ENCODE measurements at regions not wholly inside any gene's neighbourhood (a gene's known extent, or its start where the extent isn't known, plus 50 kb on each side); places are given as distances from the start of the nearest gene placed in this dataset.

DNA sequence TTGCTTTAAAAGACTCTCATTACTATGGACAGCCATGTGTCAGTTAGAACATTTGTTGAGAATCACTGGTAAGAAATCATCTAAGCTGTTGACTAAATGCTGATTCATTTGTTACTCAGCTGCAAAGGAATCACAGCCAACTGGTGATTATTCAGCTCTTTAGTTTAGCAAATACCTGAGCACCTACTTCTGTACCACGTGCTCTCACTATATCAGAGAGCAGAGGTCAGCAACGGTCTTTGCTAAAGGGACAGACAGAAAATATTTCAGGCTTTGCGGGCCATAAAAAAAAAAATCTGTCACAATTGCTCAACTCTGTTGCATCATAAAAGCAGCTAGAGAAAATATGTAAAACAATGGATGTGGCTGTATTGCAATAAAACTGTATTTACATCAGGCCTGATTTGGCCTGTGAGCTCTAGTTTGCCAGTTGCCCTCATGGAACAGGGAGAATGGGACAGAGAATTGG lies 377.6 kb downstream of the DNAH5 start:
- no peaks in the 10 kb centered on the region for H3K36me3 Mint-ChIP-seq
- CTCF ChIA-PET, result no interaction called here
- H3K4me1 Mint-ChIP-seq, result no peaks in the 10 kb centered on the region
- POLR2A ChIA-PET, result interaction anchor here (0.8 kb wide), 1 partner anchor 202 kb away, joined by 3 read pairs; no protein-coding TSS in a partner anchor
- H3K27ac Mint-ChIP-seq, result no peak overlapping the region
- no peak overlapping the region for H3K4me3 Mint-ChIP-seq
- DNase-seq (ENCODE audit: low spot score) (no peak), ATAC-seq (no peak)
- TF ChIP-seq ZNF138 (CRISPR knock-in tag; conservative IDR thresholded peaks at IDR 0.05), result no peak
- TF ChIP-seq PRRX2 (CRISPR knock-in tag; IDR thresholded peaks at IDR 0.05), result no peak
- no peak for TF ChIP-seq RELA (CRISPR knock-in tag; IDR thresholded peaks at IDR 0.05; ENCODE audit: borderline replicate concordance)
- TF ChIP-seq, protein P1, sequence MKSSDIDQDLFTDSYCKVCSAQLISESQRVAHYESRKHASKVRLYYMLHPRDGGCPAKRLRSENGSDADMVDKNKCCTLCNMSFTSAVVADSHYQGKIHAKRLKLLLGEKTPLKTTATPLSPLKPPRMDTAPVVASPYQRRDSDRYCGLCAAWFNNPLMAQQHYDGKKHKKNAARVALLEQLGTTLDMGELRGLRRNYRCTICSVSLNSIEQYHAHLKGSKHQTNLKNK (CRISPR knock-in tag; IDR thresholded peaks at IDR 0.05), result no peak
- no peak for TF ChIP-seq JUN (CRISPR knock-in tag; IDR thresholded peaks at IDR 0.05)
- TF ChIP-seq ZNF232 (CRISPR knock-in tag; IDR thresholded peaks at IDR 0.05), result no peak
- TF ChIP-seq, protein P2, sequence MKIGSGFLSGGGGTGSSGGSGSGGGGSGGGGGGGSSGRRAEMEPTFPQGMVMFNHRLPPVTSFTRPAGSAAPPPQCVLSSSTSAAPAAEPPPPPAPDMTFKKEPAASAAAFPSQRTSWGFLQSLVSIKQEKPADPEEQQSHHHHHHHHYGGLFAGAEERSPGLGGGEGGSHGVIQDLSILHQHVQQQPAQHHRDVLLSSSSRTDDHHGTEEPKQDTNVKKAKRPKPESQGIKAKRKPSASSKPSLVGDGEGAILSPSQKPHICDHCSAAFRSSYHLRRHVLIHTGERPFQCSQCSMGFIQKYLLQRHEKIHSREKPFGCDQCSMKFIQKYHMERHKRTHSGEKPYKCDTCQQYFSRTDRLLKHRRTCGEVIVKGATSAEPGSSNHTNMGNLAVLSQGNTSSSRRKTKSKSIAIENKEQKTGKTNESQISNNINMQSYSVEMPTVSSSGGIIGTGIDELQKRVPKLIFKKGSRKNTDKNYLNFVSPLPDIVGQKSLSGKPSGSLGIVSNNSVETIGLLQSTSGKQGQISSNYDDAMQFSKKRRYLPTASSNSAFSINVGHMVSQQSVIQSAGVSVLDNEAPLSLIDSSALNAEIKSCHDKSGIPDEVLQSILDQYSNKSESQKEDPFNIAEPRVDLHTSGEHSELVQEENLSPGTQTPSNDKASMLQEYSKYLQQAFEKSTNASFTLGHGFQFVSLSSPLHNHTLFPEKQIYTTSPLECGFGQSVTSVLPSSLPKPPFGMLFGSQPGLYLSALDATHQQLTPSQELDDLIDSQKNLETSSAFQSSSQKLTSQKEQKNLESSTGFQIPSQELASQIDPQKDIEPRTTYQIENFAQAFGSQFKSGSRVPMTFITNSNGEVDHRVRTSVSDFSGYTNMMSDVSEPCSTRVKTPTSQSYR (CRISPR knock-in tag; IDR thresholded peaks at IDR 0.05), result no peak
- TF ChIP-seq, protein P3, sequence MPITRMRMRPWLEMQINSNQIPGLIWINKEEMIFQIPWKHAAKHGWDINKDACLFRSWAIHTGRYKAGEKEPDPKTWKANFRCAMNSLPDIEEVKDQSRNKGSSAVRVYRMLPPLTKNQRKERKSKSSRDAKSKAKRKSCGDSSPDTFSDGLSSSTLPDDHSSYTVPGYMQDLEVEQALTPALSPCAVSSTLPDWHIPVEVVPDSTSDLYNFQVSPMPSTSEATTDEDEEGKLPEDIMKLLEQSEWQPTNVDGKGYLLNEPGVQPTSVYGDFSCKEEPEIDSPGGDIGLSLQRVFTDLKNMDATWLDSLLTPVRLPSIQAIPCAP (CRISPR knock-in tag; IDR thresholded peaks at IDR 0.05), result no peak
- no peak for TF ChIP-seq ATF1 (CRISPR knock-in tag; IDR thresholded peaks at IDR 0.05)
- TF ChIP-seq ZNF263 (CRISPR knock-in tag; IDR thresholded peaks at IDR 0.05; ENCODE audit: low read depth), result no peak
- TF ChIP-seq, protein P4, sequence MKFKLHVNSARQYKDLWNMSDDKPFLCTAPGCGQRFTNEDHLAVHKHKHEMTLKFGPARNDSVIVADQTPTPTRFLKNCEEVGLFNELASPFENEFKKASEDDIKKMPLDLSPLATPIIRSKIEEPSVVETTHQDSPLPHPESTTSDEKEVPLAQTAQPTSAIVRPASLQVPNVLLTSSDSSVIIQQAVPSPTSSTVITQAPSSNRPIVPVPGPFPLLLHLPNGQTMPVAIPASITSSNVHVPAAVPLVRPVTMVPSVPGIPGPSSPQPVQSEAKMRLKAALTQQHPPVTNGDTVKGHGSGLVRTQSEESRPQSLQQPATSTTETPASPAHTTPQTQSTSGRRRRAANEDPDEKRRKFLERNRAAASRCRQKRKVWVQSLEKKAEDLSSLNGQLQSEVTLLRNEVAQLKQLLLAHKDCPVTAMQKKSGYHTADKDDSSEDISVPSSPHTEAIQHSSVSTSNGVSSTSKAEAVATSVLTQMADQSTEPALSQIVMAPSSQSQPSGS (CRISPR knock-in tag; IDR thresholded peaks at IDR 0.05; ENCODE audit: borderline replicate concordance, low read depth), result no peak
- no peak for TF ChIP-seq FOXP1 (CRISPR knock-in tag; IDR thresholded peaks at IDR 0.05; ENCODE audit: borderline replicate concordance)
- no peak for TF ChIP-seq ZNF396 (CRISPR knock-in tag; IDR thresholded peaks at IDR 0.05; ENCODE audit: borderline replicate concordance)
- TF ChIP-seq, protein P5, sequence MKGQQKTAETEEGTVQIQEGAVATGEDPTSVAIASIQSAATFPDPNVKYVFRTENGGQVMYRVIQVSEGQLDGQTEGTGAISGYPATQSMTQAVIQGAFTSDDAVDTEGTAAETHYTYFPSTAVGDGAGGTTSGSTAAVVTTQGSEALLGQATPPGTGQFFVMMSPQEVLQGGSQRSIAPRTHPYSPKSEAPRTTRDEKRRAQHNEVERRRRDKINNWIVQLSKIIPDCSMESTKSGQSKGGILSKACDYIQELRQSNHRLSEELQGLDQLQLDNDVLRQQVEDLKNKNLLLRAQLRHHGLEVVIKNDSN (CRISPR knock-in tag; IDR thresholded peaks at IDR 0.05), result no peak
- TF ChIP-seq, protein P6, sequence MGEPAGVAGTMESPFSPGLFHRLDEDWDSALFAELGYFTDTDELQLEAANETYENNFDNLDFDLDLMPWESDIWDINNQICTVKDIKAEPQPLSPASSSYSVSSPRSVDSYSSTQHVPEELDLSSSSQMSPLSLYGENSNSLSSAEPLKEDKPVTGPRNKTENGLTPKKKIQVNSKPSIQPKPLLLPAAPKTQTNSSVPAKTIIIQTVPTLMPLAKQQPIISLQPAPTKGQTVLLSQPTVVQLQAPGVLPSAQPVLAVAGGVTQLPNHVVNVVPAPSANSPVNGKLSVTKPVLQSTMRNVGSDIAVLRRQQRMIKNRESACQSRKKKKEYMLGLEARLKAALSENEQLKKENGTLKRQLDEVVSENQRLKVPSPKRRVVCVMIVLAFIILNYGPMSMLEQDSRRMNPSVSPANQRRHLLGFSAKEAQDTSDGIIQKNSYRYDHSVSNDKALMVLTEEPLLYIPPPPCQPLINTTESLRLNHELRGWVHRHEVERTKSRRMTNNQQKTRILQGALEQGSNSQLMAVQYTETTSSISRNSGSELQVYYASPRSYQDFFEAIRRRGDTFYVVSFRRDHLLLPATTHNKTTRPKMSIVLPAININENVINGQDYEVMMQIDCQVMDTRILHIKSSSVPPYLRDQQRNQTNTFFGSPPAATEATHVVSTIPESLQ (CRISPR knock-in tag; IDR thresholded peaks at IDR 0.05), result no peak
- peaks cover 27% of the 10 kb centered on the region for H3K9me3 Mint-ChIP-seq
- no peaks in the 10 kb centered on the region for H3K27me3 Mint-ChIP-seq (ENCODE audit: low read depth)

DNA sequence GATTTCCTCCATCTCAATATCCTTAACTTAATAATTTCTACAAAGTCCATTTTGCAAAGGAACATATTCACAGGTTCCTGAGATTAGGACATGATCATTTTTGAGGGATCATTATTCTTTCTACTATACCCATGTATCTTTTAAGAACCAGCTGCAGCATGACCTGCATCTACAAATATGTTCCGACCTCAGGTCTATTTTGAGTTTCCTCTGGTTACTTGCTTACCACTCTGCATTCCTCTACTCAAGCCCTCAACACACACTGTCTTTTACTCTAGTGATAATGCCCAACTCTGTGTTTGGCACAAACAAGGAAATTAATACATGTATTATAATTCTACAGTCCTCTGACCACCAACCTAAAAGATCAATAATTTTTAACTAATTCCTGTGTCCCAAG lies 386.1 kb downstream of the DNAH5 start:
- H3K4me1 Mint-ChIP-seq, result no peaks in the 10 kb centered on the region
- ATAC-seq, result no peak
- no peaks in the 10 kb centered on the region; the same call in 1 of the 2 replicates for H3K27me3 Mint-ChIP-seq (ENCODE audit: low read depth)
- DNase-seq (ENCODE audit: low spot score), result no peak
- no peak overlapping the region for H3K4me3 Mint-ChIP-seq
- ChIA-PET POLR2A (no interaction called here), CTCF (no interaction called here)
- peaks cover 10% of the 10 kb centered on the region for H3K9me3 Mint-ChIP-seq
- no peak overlapping the region for H3K27ac Mint-ChIP-seq
- H3K36me3 Mint-ChIP-seq, result no peaks in the 10 kb centered on the region
- TF ChIP-seq RELA (CRISPR knock-in tag; IDR thresholded peaks at IDR 0.05; ENCODE audit: borderline replicate concordance), result no peak
- TF ChIP-seq, protein P2 (CRISPR knock-in tag; IDR thresholded peaks at IDR 0.05), result no peak
- TF ChIP-seq, protein P7, sequence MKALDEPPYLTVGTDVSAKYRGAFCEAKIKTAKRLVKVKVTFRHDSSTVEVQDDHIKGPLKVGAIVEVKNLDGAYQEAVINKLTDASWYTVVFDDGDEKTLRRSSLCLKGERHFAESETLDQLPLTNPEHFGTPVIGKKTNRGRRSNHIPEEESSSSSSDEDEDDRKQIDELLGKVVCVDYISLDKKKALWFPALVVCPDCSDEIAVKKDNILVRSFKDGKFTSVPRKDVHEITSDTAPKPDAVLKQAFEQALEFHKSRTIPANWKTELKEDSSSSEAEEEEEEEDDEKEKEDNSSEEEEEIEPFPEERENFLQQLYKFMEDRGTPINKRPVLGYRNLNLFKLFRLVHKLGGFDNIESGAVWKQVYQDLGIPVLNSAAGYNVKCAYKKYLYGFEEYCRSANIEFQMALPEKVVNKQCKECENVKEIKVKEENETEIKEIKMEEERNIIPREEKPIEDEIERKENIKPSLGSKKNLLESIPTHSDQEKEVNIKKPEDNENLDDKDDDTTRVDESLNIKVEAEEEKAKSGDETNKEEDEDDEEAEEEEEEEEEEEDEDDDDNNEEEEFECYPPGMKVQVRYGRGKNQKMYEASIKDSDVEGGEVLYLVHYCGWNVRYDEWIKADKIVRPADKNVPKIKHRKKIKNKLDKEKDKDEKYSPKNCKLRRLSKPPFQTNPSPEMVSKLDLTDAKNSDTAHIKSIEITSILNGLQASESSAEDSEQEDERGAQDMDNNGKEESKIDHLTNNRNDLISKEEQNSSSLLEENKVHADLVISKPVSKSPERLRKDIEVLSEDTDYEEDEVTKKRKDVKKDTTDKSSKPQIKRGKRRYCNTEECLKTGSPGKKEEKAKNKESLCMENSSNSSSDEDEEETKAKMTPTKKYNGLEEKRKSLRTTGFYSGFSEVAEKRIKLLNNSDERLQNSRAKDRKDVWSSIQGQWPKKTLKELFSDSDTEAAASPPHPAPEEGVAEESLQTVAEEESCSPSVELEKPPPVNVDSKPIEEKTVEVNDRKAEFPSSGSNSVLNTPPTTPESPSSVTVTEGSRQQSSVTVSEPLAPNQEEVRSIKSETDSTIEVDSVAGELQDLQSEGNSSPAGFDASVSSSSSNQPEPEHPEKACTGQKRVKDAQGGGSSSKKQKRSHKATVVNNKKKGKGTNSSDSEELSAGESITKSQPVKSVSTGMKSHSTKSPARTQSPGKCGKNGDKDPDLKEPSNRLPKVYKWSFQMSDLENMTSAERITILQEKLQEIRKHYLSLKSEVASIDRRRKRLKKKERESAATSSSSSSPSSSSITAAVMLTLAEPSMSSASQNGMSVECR (CRISPR knock-in tag; IDR thresholded peaks at IDR 0.05; ENCODE audit: borderline replicate concordance), result no peak
- TF ChIP-seq, protein P8, sequence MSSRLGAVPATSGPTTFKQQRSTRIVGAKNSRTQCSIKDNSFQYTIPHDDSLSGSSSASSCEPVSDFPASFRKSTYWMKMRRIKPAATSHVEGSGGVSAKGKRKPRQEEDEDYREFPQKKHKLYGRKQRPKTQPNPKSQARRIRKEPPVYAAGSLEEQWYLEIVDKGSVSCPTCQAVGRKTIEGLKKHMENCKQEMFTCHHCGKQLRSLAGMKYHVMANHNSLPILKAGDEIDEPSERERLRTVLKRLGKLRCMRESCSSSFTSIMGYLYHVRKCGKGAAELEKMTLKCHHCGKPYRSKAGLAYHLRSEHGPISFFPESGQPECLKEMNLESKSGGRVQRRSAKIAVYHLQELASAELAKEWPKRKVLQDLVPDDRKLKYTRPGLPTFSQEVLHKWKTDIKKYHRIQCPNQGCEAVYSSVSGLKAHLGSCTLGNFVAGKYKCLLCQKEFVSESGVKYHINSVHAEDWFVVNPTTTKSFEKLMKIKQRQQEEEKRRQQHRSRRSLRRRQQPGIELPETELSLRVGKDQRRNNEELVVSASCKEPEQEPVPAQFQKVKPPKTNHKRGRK (CRISPR knock-in tag; IDR thresholded peaks at IDR 0.05; ENCODE audit: borderline replicate concordance), result no peak

All from WTC11 (cell line).